GM18502 (cell line): ENCODE measurements at regions not wholly inside any gene's neighbourhood (a gene's known extent, or its start where the extent isn't known, plus 50 kb on each side); places are given as distances from the start of the nearest gene placed in this dataset.
A peak's percentile ranks its signal among the peaks of the same experiment; 100 is the strongest.

Experiments
- ATAC-seq: cut with Tn5 transposase; IDR thresholded peaks from one replicate; pipeline ENCODE4 v1.9.1; 2021; ENCODE audit warnings: mild to moderate bottlenecking; ENCODE audit not compliant: unreplicated experiment, poor library complexity

- no peak for ATAC-seq
These were observed 76.7 kb upstream of the MTPN start for GRCh38 chr7:136053689-136054485.

- ATAC-seq = no peak
These were observed 74.2 kb upstream of the MTPN start for GRCh38 chr7:136051203-136051928.

GRCh38 chr7:136050462-136050847 is 73.3 kb upstream of the MTPN start:
- no peak for ATAC-seq

- ATAC-seq = no peak
These were observed 72.8 kb upstream of the MTPN start for GRCh38 chr7:136049818-136050461.

- no peak for ATAC-seq
These were observed 72.0 kb upstream of the MTPN start for GRCh38 chr7:136049117-136049516.

- ATAC-seq = no peak
These were observed 69.4 kb upstream of the MTPN start for GRCh38 chr7:136046548-136046947.

- no peak for ATAC-seq
These were observed 68.8 kb upstream of the MTPN start for GRCh38 chr7:136045992-136046391.

- ATAC-seq = no peak
These were observed 68.0 kb upstream of the MTPN start for GRCh38 chr7:136045181-136045580.

- ATAC-seq = no peak
These were observed 62.6 kb upstream of the MTPN start for GRCh38 chr7:136039577-136040345.

GRCh38 chr7:136036336-136036735 is 59.2 kb upstream of the MTPN start:
- no peak for ATAC-seq

- no peak for ATAC-seq
These were observed 57.0 kb upstream of the MTPN start for GRCh38 chr7:136034132-136034531.

GRCh38 chr7:136033413-136034031 is 56.4 kb upstream of the MTPN start:
- no peak for ATAC-seq

GRCh38 chr7:136030867-136031318 is 53.7 kb upstream of the MTPN start:
- ATAC-seq = peak; percentile 91

- ATAC-seq = peak; percentile 7
These were observed 53.2 kb upstream of the MTPN start for GRCh38 chr7:136030330-136030729.

GRCh38 chr7:136027160-136027559 is 50.0 kb upstream of the MTPN start:
- no peak for ATAC-seq
